Endothelial cell of hepatic sinusoid (primary cell): ENCODE measurements at regions not wholly inside any gene's neighbourhood (a gene's known extent, or its start where the extent isn't known, plus 50 kb on each side); places are given as distances from the start of the nearest gene placed in this dataset.

ENCODE experiments used
- in situ Hi-C: cut with HindIII; loops from 2 replicates; pipeline ENCODE4 v1.10.0; 2017; ENCODE audit warnings: low sequenced_read_pairs

GRCh38 chr17:79272220-79272619 is 197.6 kb downstream of the ENGASE start:
- in situ Hi-C loops: no loop called here

DNA sequence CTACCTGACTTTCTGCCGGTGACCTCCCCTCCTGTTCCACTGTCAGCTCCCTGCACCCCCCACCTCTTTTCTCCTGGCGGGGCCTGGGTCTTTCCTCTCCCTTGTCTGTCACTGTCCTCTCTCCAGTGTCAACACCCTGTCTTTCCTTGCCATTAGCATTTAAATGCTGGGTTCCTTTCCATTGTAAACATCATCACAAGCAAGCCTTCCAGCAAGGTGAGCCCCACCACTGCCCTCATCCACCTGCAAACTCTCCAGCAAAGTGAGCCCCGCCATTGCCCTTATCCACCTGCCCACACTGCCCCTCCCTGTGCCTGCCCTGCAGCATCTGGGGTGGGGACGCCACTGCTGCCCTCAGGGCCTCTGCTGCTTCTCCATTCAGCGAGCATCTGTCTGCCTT is 195.0 kb downstream of the ENGASE start:
- in situ Hi-C loops: no loop called here

DNA sequence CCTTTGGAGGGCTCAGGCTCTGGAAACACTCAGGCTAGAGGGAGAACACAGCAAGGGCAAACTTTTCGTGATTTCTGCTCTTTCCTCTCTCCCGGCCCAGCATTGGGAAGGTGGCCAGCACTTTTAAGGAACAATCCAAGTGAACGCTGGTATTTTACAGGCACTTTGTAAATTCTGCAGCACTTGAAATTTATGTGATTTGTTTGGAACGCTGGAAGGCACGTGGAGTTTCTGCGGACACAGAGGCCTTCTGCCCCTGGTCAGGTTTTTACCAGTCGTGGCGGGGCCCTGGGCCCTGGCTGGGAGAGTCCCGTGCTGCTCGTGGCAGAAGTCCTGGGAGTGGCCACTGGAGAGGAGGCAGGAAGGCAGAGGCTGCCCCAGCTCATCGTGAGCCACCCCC is 188.6 kb downstream of the ENGASE start:
- in situ Hi-C loops: no loop called here

GRCh38 chr17:79262624-79263023 is 188.0 kb downstream of the ENGASE start:
- in situ Hi-C loops: no loop called here

- in situ Hi-C loops: no loop called here
These were observed 186.9 kb downstream of the ENGASE start for GRCh38 chr17:79261355-79262072.

DNA sequence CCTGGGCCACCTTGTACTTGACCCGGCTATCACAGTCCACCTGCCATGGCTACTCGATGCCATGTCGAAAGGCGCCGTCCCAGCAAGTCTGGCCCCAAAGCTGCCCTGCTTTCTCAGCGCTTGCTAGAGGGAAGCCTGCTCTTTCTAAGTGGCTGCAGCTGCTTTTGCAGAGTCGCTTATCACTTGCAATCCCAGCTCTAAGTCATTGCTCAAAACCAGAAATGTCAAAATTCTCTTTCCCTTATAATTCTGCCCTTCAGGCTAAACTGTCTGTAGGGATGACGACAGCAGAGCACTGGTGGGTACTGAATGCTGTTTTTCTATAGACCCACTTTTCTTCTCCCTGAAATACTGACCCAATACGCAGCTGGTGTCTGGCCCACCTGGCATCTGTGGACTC is 184.2 kb downstream of the ENGASE start:
- in situ Hi-C loops: no loop called here

DNA sequence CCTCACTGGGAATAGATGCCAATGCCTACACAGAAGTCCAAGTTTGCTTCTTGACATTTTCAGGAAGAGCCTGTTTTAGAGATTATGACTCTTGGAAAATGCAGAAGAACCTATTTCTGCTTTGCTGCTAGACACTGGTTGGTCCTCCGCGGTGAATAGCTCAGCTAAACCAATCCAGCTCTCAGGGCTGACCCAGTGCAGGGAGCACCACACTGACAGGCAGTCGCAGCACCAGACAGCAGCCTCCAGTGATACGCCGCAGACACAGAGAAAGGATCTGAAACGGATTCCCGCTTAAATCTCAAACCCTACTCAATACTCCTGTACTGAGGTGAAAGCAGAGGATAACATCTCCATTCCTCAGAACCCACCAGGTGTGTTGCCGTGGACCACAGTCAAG is 183.4 kb downstream of the ENGASE start:
- in situ Hi-C loops: no loop called here

GRCh38 chr17:79255926-79256585 is 181.4 kb downstream of the ENGASE start:
- in situ Hi-C loops: no loop called here

GRCh38 chr17:79255456-79255855 is 180.8 kb downstream of the ENGASE start:
- in situ Hi-C loops: no loop called here

DNA sequence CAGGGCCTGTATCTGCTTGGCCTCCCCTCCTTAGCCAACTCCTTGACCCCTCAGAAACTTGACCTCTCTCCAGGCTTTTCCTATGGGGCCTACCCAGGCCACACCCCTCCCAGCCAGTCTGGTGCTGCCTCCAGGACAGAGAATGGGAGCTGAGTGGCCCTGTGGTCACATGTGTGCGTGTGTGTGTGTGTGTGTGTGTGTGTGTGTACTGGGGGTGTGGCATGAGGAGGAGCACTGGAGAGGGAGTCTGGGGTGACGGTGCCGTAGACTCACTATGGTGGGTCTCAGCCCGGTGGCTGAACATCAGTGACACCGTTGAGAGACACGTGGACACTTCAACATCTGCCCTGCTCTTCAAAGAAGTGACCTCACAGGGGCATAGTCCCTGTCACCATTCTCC is 180.4 kb downstream of the ENGASE start:
- in situ Hi-C loops: no loop called here

DNA sequence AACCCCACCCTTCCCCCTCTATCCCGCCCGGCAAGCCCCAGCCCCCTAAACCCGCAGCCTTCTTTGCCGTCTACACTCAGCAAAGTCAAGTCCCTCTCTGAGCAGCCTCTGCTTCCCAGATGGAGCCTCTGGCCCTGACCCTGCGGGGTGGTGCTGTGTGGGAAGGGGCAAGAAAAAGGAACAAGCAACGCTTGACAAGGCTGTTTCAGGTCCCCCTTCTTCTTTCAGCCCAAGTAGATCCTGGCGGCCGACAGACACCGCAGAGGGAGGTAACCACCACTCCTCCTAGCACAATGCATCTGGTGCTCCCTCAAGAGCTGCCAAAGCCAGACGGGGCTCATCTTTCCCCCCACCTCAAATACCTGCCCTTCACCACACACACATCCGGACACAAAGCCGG is 178.3 kb downstream of the ENGASE start:
- in situ Hi-C loops: no loop called here

DNA sequence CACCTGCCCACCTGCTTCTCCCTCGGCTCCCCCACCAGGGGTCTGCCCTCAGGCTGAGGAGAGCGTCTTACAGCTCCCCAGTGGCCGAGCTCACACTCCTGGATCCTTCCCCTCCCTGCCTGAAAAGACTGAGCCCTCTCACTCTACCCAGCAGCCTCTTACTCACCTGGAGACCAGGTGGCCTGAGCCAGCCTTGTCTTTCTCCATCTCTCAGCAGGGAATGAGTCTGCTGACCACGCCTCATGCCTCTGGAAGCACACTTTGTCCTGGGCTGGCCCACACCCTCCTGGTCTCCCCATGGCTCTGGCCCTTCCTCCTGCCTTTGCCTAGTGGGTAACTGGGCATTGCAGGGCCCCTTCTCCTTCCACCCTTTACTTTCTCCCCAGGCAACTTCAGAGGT is 177.2 kb downstream of the ENGASE start:
- in situ Hi-C loops: no loop called here

GRCh38 chr17:79249929-79250521 is 175.4 kb downstream of the ENGASE start:
- in situ Hi-C loops: no loop called here

DNA sequence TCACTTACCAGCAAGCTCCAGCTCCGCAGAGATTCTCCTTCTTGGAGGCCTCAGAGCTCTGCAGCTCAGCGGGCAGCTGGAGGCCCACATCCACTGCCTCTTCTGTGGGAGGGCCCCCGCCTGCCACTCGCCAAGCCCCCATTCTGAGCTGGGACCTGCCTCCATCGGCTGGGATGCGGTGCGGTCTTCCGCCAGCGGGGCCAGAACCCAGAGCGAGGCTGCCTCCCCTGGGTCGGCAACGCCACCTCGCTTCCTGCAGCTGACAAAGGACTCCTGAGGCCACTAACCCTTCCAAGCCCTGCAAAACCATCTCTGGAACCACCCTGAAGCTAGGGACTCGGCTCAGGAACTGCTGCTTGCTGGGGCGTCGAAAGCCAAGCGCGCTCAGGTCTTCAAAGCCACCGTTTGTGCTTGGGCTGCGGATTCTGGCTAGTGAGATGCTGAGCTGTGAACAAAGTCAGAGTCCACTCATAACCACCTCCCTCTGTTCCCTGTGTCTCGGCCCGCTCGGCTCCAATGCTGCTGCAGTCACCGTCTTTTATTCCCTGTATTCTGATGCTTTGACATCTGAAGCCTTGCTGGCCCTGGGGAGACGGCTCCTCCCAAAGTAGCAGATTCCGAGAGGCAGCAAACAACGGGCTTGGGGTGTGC is 174.3 kb downstream of the ENGASE start:
- in situ Hi-C loops: no loop called here

DNA sequence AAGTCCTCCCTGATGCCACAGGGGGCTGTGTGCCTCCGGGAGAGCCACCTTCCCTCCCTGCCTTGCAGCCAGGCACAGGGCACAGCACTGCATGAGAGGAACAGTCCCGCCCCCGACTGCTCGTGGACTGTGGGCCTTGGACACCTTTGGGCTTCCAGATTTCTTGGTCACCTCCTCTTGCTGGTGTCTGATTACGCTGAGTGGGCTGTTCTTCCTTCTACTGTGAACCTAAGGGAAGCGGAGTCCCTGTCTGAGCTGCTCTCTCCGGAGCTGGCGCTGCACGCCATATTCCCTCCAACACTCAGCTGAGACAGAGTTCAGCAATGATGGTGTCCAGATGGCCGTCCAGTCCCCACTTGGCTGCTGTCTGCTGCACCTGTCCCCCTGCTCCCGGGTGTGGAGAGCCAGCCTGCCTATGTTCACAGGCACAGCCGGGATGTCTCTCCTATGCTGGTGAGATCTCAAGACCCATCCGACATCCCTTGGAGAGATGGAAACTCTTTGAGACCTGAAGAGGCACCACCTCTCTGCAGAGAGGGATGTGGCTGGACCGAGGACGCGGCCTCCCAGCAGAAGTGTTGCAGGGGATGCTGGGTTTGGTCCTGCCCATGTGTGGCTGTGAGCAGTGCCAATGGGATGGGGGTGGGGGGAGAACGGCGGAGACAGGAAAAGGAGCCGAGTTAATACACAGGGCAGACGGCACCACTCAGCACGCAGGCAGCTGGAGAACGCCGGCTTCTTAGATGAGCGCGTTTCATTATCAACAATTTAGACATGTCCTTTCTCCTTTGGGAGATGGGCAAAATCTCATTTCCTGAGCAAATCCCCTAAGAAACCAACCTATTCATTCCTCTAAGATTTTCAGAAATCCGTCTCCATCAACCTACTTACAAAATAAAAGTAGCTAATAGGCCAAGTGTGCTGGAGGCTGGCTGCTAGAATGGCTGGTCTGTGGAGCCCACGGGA is 171.9 kb downstream of the ENGASE start:
- in situ Hi-C loops: no loop called here

GRCh38 chr17:79244665-79245064 is 170.0 kb downstream of the ENGASE start:
- in situ Hi-C loops: loop anchor here (5.0 kb wide), 2 partner anchors 57 to 97 kb away; no protein-coding TSS in a partner anchor

GRCh38 chr17:79243996-79244395 is 169.4 kb downstream of the ENGASE start:
- in situ Hi-C loops: loop anchor here (5.0 kb wide), 2 partner anchors 57 to 97 kb away; no protein-coding TSS in a partner anchor

DNA sequence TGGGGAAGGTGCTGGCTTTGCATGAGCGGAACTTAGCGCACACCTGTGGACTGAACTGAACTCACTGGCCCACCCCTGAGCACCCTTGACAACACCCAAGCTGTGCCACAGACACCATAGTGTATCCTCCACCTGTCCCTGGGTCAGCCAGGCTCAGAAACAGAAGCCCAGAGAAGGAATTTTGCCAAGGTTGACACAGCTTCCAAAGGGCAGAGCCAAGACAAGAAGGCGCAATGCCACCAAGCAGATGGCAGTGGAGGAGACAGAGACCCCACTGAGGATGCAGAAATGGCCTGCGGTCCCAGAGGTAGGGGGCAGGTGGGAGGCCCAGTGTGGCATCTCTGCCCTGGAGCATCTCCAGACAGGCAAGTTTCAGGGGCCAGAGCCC is 169.0 kb downstream of the ENGASE start:
- in situ Hi-C loops: loop anchor here (5.0 kb wide), 2 partner anchors 56 to 96 kb away; no protein-coding TSS in a partner anchor

DNA sequence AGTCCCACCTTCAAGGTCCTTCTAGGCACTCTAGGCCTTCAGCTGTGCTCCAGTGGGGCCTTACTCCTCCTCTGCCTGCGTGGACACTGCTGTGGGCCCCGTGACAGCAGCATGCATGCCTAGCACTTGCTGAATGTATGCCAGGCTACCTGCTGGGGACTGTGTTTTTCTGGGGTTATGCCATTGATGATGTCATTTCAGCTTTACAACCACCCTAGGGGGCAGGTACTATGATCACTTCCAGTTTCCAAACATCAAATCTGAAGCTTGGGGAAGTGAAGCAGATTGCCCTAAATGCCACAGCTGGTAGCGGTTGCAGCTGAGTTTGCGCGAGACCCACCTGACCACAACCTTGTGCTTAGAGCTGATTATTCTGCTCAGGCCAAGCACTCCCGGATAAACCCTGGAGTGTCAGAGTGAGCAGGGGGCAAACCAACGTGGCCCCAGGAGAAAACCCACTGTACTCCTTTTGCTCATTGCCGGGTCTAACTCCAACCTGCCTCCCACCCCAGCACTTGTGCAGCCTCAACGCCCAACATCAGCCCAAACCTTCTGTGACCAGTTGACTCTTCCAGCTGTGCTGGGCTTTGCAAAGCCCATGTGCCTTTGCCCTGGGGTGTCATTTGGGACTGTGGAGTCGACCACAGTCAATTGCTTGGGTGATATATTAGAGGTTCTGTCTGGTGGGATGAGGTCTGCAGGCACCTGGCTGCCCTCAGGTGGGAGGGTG is 168.4 kb downstream of the ENGASE start:
- in situ Hi-C loops: loop anchor here (5.0 kb wide), 2 partner anchors 56 to 96 kb away; no protein-coding TSS in a partner anchor

- in situ Hi-C loops: loop anchor here (5.0 kb wide), 2 partner anchors 55 to 95 kb away; no protein-coding TSS in a partner anchor
These were observed 167.8 kb downstream of the ENGASE start for GRCh38 chr17:79242393-79242792.
